ENCODE measurements at regions not wholly inside any gene's neighbourhood (a gene's known extent, or its start where the extent isn't known, plus 50 kb on each side); places are given as distances from the start of the nearest gene placed in this dataset.

DNA sequence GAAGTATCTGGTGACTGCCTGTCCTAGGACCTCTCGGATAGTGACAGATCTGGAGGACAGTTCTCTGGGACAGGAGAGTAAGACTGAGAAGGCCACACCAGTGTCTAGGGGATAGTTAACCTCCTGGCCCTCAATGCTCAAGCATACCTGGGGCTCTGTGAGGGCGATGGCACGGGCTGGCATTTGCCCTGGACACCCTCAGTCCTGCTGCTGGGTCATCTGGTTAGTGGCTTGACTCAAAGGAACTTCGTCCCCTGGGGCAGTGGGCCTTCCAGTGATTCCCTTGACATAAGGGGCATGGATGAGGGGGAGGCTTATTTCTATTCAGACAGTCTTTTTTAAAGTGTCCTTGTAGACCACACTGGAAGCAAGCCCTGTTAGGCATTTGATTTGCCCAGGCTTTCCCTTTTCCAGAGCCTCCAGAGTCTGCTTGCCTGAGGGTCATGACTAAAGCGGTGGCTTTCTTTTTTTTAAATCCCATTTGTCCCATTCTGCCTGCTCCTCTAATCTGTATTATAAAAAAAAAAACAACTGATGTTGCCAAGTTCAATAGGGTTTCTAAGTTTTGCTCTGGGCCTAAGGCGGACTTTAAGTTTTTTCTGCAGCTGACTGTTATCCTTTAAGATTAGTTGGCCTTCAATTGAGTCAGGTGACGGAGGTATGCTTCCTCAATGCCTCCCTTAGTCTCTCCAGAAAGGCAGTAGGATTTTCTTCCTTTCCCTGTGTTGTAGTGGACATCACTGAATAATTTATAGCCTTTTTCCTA, 2083.5 kb upstream of the C9orf72 start:
- DNase-seq (no peak), ATAC-seq (no peak)
- H3K36me3 Mint-ChIP-seq (ENCODE audit: low read depth), result no peaks in the 10 kb centered on the region
- no peaks in the 10 kb centered on the region for H3K4me1 Mint-ChIP-seq (ENCODE audit: low read depth)
- ChIA-PET POLR2A (no interaction called here), CTCF (no interaction called here)
- H3K27me3 Mint-ChIP-seq, result no peaks in the 10 kb centered on the region
- intact Hi-C loops (cut with micrococcal nuclease), result no loop called here
- H3K27ac Mint-ChIP-seq, result no peak overlapping the region
- H3K9me3 Mint-ChIP-seq, result peaks cover 2% of the 10 kb centered on the region
- no peak for TF ChIP-seq CTCF (IDR thresholded peaks at IDR 0.05)
- no peak overlapping the region for H3K4me3 Mint-ChIP-seq

DNA sequence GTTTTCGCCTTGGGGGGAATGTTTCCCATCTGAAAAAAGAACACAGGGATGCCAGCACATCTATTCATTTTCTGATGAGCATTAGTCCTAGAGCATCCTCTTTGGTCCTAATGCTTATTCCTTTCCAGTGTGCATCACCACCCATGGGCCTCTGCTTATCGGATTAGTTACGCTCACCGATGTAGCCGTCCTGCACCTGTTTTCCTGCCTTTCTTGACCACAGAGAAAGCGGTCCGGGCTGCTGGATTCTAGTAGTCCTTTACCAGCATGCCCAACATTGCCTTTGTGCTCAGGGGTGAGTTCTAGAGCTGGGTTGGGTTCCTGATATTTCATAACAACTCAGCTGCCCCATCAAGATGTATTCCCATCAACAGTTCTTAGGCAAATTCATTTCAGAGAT, 2084.5 kb upstream of the C9orf72 start:
- no peaks in the 10 kb centered on the region for H3K36me3 Mint-ChIP-seq (ENCODE audit: low read depth)
- no peak for TF ChIP-seq CTCF (IDR thresholded peaks at IDR 0.05)
- DNase-seq (no peak), ATAC-seq (no peak)
- intact Hi-C loops (cut with micrococcal nuclease), result no loop called here
- POLR2A ChIA-PET, result no interaction called here
- no peaks in the 10 kb centered on the region for H3K4me1 Mint-ChIP-seq (ENCODE audit: low read depth)
- H3K4me3 Mint-ChIP-seq, result no peak overlapping the region
- no peak overlapping the region for H3K27ac Mint-ChIP-seq
- CTCF ChIA-PET, result no interaction called here
- no peaks in the 10 kb centered on the region for H3K27me3 Mint-ChIP-seq
- peaks cover 2% of the 10 kb centered on the region for H3K9me3 Mint-ChIP-seq

- CTCF ChIA-PET, result no interaction called here
- no peaks in the 10 kb centered on the region for H3K4me1 Mint-ChIP-seq (ENCODE audit: low read depth)
- POLR2A ChIA-PET, result no interaction called here
Measured at GRCh38 chr9:29659014-29659413, 2085.7 kb upstream of the C9orf72 start.

GRCh38 chr9:29659736-29660135, 2086.5 kb upstream of the C9orf72 start:
- no peaks in the 10 kb centered on the region for H3K4me1 Mint-ChIP-seq (ENCODE audit: low read depth)
- no peak overlapping the region for H3K27ac Mint-ChIP-seq
- ATAC-seq (no peak), DNase-seq (no peak)
- POLR2A ChIA-PET, result no interaction called here
- CTCF ChIA-PET, result no interaction called here
- no peaks in the 10 kb centered on the region for H3K36me3 Mint-ChIP-seq (ENCODE audit: low read depth)
- TF ChIP-seq CTCF (IDR thresholded peaks at IDR 0.05), result no peak
- peaks cover 4% of the 10 kb centered on the region for H3K9me3 Mint-ChIP-seq
- intact Hi-C loops (cut with micrococcal nuclease), result no loop called here
- no peaks in the 10 kb centered on the region for H3K27me3 Mint-ChIP-seq
- H3K4me3 Mint-ChIP-seq, result no peak overlapping the region

More at GRCh38 chr9:29659014-29659413, 2085.7 kb upstream of the C9orf72 start:
- Mint-ChIP-seq H3K36me3 (ENCODE audit: low read depth) (no peaks in the 10 kb centered on the region), H3K4me3 (no peak overlapping the region), H3K27ac (no peak overlapping the region), H3K27me3 (no peaks in the 10 kb centered on the region), H3K9me3 (peaks cover 2% of the 10 kb centered on the region)
- DNase-seq, result no peak
- ATAC-seq, result no peak
- intact Hi-C loops (cut with micrococcal nuclease), result no loop called here
- TF ChIP-seq CTCF (IDR thresholded peaks at IDR 0.05), result no peak

DNA sequence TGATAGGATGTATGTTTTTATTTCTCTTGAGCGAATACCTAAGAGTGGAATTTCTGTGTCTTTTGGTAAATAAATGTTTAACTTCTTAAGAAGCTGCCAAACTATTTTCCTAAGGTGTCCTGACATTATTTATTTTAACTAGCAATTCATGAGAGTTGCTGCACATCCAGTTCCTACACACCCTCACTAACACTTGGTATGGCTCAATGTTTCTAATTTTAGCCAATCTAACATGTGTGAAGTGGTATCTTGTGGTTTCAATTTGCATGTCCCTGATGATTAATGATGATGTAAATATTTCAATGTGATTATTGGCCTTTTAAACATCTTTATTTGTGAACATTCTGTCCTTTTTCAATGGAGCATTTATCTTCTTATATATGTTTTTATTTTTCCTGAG, 2095.5 kb upstream of the C9orf72 start:
- intact Hi-C loops (cut with micrococcal nuclease), result no loop called here
- CTCF ChIA-PET, result no interaction called here
- Mint-ChIP-seq H3K27me3 (no peaks in the 10 kb centered on the region), H3K4me1 (ENCODE audit: low read depth) (no peaks in the 10 kb centered on the region), H3K4me3 (no peak overlapping the region), H3K36me3 (ENCODE audit: low read depth) (no peaks in the 10 kb centered on the region), H3K9me3 (peaks cover 4% of the 10 kb centered on the region), H3K27ac (no peak overlapping the region)
- no peak for DNase-seq
- POLR2A ChIA-PET, result no interaction called here
- ATAC-seq, result no peak
- no peak for TF ChIP-seq CTCF (IDR thresholded peaks at IDR 0.05)
